BE2C (cell line): ENCODE measurements at regions not wholly inside any gene's neighbourhood (a gene's known extent, or its start where the extent isn't known, plus 50 kb on each side); places are given as distances from the start of the nearest gene placed in this dataset.

Experiments used
- DNase-seq: peaks from one replicate; pipeline ENCODE4 v3.0.0-alpha.2; 2020
- H3K27me3 ChIP-seq: fragments of 250-450 bp; sonication (Bioruptor Pico); 2 replicates; pipeline ENCODE4 v1.5.1; 2020; ENCODE audit warnings: mild to moderate bottlenecking
- H3K36me3 ChIP-seq: fragments of 250-450 bp; sonication (Bioruptor Pico); 2 replicates; pipeline ENCODE4 v1.5.1; 2020; ENCODE audit warnings: mild to moderate bottlenecking
- H3K4me1 ChIP-seq: fragments of 250-450 bp; sonication (Bioruptor Pico); 2 replicates; pipeline ENCODE4 v1.5.1; 2020
- H3K4me3 ChIP-seq: 2 replicates; pipeline ENCODE4 v1.5.1; 2011; ENCODE audit warnings: low read depth, low read length
- H3K9me3 ChIP-seq: fragments of 250-450 bp; sonication (Bioruptor Pico); 2 replicates; pipeline ENCODE4 v1.5.1; 2020
- TF ChIP-seq, protein P1 (sequence below): IDR thresholded peaks from 2 replicates; pipeline ENCODE4 v1.5.1; 2012; ENCODE audit warnings: mild to moderate bottlenecking, low read depth, low read length

- Histone ChIP-seq H3K4me1 (no peaks in the 10 kb centered on the region), H3K27me3 (no peaks in the 10 kb centered on the region), H3K4me3 (no peak overlapping the region), H3K36me3 (no peaks in the 10 kb centered on the region), H3K9me3 (peaks cover 3% of the 10 kb centered on the region; the same call in 1 of the 2 replicates)
- TF ChIP-seq, protein P1, sequence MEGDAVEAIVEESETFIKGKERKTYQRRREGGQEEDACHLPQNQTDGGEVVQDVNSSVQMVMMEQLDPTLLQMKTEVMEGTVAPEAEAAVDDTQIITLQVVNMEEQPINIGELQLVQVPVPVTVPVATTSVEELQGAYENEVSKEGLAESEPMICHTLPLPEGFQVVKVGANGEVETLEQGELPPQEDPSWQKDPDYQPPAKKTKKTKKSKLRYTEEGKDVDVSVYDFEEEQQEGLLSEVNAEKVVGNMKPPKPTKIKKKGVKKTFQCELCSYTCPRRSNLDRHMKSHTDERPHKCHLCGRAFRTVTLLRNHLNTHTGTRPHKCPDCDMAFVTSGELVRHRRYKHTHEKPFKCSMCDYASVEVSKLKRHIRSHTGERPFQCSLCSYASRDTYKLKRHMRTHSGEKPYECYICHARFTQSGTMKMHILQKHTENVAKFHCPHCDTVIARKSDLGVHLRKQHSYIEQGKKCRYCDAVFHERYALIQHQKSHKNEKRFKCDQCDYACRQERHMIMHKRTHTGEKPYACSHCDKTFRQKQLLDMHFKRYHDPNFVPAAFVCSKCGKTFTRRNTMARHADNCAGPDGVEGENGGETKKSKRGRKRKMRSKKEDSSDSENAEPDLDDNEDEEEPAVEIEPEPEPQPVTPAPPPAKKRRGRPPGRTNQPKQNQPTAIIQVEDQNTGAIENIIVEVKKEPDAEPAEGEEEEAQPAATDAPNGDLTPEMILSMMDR, result no peak
- no peak for DNase-seq
Observed at GRCh38 chr22:48678171-48679135, 1149.2 kb downstream of the BRD1 start.

GRCh38 chr22:48677621-48678020 is 1150.1 kb downstream of the BRD1 start:
- TF ChIP-seq, protein P1, result no peak
- Histone ChIP-seq H3K4me3 (no peak overlapping the region), H3K36me3 (no peaks in the 10 kb centered on the region), H3K4me1 (no peaks in the 10 kb centered on the region), H3K9me3 (peaks cover 3% of the 10 kb centered on the region; the same call in 1 of the 2 replicates), H3K27me3 (no peaks in the 10 kb centered on the region)
- DNase-seq, result no peak

DNA sequence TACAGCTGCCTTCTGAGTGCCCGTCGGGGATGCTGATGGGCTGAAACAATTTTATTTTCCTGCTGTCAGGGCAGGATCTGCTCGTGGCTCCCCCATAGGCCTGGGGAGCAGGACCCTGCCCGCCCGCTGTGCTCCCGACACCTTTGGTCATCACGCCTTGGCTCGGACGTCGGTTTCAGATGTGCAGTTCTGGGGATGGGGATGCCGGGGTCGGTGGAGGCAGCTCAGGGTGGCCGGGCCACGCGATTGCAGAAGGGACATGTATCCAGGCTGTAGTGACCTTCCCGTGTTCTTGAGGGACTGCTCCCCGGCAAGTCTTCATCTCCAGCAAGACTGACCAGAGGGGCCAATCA is 1150.5 kb downstream of the BRD1 start:
- Histone ChIP-seq H3K9me3 (peaks cover 3% of the 10 kb centered on the region; the same call in 1 of the 2 replicates), H3K36me3 (no peaks in the 10 kb centered on the region), H3K27me3 (no peaks in the 10 kb centered on the region), H3K4me1 (no peaks in the 10 kb centered on the region), H3K4me3 (no peak overlapping the region)
- DNase-seq, result no peak
- TF ChIP-seq, protein P1, result no peak

DNA sequence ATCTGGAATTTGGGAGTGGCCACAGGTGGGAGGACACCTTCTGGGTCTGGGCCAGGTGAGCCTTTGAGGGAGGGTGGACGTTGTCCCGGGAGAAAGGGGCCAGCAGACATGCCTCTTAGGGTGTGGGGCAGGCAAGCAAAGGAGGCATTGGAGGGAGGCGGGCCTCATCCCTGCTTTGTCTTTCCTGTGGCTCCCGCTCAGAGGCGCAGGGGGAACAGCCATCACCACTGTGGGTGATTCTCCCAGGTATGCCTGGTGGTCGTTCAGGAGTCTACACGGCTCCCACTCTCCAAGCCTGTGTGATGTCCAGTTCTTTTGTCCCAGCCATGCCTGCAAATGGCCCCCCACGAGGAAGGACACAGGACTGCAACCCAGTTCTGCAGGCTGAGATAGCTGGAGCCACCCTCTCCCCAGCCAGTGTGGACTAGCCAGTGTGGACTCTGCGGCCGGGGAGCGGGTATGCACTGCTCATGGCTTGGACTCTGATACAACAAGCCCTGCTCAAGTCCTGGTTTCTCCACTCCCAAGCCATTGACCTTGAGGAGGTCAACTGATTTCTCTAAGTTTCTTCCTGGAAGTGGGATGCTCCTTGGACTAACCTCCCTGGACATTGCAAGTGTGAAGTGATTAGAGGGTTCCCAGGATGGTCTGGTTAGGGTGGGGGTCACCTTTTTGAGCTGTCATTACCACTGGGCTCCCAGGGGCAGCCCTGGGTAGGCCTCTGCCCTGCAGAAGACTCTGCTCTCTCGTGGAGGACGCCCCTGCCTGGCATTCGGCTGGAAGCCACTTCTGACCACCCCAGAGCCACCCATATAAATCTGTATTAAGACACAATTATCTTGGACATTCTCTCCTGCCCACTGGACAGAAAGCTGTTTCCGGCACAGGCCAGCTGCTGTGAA is 1151.2 kb downstream of the BRD1 start:
- no peak for DNase-seq
- Histone ChIP-seq H3K4me1 (no peaks in the 10 kb centered on the region), H3K27me3 (no peaks in the 10 kb centered on the region), H3K9me3 (peaks cover 3% of the 10 kb centered on the region; the same call in 1 of the 2 replicates), H3K36me3 (no peaks in the 10 kb centered on the region), H3K4me3 (no peak overlapping the region)
- TF ChIP-seq, protein P1, result no peak

- H3K9me3 ChIP-seq, result peaks cover 3% of the 10 kb centered on the region; the same call in 1 of the 2 replicates
- no peak for DNase-seq
- TF ChIP-seq, protein P1, result no peak
Observed at GRCh38 chr22:48675830-48676145, 1151.9 kb downstream of the BRD1 start.

More at GRCh38 chr22:48675830-48676145, 1151.9 kb downstream of the BRD1 start:
- Histone ChIP-seq H3K4me3 (no peak overlapping the region), H3K4me1 (no peaks in the 10 kb centered on the region), H3K36me3 (no peaks in the 10 kb centered on the region), H3K27me3 (no peaks in the 10 kb centered on the region)
